ENCODE measurements at regions not wholly inside any gene's neighbourhood (a gene's known extent, or its start where the extent isn't known, plus 50 kb on each side); places are given as distances from the start of the nearest gene placed in this dataset.

DNA sequence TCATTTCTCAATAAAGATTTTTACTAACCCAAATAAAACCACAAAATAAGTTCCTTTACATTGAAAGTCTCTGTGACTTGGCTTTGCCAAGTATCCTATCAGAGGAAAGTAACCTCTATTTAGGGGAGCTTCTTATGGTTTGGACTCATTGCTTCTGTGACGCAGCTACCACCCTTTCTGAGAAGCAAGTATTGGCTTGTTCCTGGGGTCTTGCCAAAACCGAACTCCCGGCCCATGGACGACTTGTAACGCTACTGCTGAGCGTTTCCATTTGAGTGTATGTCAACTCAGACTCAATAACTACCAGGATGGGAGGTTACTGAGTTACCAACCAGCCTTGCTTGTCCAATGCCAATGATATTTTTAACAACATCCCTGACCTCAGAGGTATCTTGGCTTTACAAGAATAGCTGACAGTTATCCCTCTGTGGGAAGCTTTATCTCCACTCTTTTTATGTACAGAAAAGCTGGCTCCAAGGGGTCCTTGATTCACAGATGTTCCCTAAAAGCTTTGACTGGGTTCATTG lies 911.9 kb downstream of the TTLL7 start:
- TF ChIP-seq SIN3A (IDR thresholded peaks at IDR 0.05; ENCODE audit: borderline replicate concordance, insufficient read depth, low read length) (no peak), FOXP2 (optimal IDR thresholded peaks at IDR 0.05; ENCODE audit: borderline replicate concordance, extremely low read depth, extremely low read length, insufficient read depth) (no peak), TAF1 (IDR thresholded peaks at IDR 0.05; ENCODE audit: borderline replicate concordance, insufficient read depth, low read length) (no peak), POLR2AphosphoS5 (IDR thresholded peaks at IDR 0.05; ENCODE audit: low read depth, low read length) (no peak)
- TF ChIP-seq, protein P1, sequence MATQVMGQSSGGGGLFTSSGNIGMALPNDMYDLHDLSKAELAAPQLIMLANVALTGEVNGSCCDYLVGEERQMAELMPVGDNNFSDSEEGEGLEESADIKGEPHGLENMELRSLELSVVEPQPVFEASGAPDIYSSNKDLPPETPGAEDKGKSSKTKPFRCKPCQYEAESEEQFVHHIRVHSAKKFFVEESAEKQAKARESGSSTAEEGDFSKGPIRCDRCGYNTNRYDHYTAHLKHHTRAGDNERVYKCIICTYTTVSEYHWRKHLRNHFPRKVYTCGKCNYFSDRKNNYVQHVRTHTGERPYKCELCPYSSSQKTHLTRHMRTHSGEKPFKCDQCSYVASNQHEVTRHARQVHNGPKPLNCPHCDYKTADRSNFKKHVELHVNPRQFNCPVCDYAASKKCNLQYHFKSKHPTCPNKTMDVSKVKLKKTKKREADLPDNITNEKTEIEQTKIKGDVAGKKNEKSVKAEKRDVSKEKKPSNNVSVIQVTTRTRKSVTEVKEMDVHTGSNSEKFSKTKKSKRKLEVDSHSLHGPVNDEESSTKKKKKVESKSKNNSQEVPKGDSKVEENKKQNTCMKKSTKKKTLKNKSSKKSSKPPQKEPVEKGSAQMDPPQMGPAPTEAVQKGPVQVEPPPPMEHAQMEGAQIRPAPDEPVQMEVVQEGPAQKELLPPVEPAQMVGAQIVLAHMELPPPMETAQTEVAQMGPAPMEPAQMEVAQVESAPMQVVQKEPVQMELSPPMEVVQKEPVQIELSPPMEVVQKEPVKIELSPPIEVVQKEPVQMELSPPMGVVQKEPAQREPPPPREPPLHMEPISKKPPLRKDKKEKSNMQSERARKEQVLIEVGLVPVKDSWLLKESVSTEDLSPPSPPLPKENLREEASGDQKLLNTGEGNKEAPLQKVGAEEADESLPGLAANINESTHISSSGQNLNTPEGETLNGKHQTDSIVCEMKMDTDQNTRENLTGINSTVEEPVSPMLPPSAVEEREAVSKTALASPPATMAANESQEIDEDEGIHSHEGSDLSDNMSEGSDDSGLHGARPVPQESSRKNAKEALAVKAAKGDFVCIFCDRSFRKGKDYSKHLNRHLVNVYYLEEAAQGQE (IDR thresholded peaks at IDR 0.05; ENCODE audit: insufficient read depth in 1 of 2, low read depth in 2 of 2, low read length in 2 of 2): no peak

DNA sequence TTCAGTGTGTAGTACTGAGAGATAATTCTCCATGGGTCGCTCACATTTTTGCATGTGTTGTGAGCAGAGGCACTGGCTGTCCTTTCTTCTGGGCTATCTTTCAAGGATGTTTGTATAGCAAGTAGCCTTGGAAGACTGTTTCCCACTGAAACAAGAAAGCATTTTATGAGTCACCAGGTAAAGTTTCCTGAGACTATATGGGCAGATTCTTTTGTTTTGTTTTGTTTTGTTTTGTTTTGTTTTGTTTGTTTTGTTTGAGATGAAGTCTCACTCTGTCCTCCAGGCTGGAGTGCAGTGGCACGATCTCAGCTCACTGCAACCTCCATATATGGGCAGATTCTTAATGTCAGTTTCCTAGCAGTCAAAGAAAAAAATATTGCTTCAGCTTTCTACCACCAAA lies 912.6 kb downstream of the TTLL7 start:
- TF ChIP-seq, protein P1 (IDR thresholded peaks at IDR 0.05; ENCODE audit: insufficient read depth in 1 of 2, low read depth in 2 of 2, low read length in 2 of 2): no peak
- no peak for TF ChIP-seq SIN3A (IDR thresholded peaks at IDR 0.05; ENCODE audit: borderline replicate concordance, insufficient read depth, low read length)
- TF ChIP-seq POLR2AphosphoS5 (IDR thresholded peaks at IDR 0.05; ENCODE audit: low read depth, low read length): no peak
- no peak for TF ChIP-seq FOXP2 (optimal IDR thresholded peaks at IDR 0.05; ENCODE audit: borderline replicate concordance, extremely low read depth, extremely low read length, insufficient read depth)
- TF ChIP-seq TAF1 (IDR thresholded peaks at IDR 0.05; ENCODE audit: borderline replicate concordance, insufficient read depth, low read length): no peak

DNA sequence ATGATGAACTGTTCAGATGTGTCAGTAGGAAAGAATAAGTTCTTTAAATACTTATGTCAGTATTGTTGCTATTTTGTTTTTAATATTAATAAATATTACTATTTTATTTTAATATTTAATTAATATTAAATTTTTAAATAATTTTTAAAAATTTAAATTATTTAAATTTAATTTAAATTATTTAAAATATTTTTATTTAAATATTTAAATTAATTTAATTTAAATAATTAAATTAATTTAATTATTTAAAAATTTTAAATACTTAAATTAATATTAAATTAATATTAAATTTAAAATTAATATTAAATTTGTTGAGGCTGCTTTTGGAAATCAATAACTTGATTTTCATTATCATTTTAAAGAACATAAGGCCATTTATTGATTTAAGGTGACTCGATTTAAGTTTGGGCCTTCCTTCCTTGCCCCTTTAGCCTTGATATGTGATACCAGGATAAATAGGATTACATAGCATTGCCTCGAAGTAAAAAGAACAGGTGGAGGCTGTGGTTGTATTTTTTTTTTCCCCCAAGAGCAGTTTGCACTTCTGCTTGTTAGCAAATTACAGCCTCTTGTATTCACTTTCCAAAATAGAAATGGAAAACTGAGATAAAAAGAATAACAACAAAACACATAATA lies 915.2 kb downstream of the TTLL7 start:
- no peak for TF ChIP-seq SIN3A (IDR thresholded peaks at IDR 0.05; ENCODE audit: borderline replicate concordance, insufficient read depth, low read length)
- TF ChIP-seq, protein P1 (IDR thresholded peaks at IDR 0.05; ENCODE audit: insufficient read depth in 1 of 2, low read depth in 2 of 2, low read length in 2 of 2): no peak
- TF ChIP-seq TAF1 (IDR thresholded peaks at IDR 0.05; ENCODE audit: borderline replicate concordance, insufficient read depth, low read length): no peak
- TF ChIP-seq FOXP2 (optimal IDR thresholded peaks at IDR 0.05; ENCODE audit: borderline replicate concordance, extremely low read depth, extremely low read length, insufficient read depth): no peak
- no peak for TF ChIP-seq POLR2AphosphoS5 (IDR thresholded peaks at IDR 0.05; ENCODE audit: low read depth, low read length)

DNA sequence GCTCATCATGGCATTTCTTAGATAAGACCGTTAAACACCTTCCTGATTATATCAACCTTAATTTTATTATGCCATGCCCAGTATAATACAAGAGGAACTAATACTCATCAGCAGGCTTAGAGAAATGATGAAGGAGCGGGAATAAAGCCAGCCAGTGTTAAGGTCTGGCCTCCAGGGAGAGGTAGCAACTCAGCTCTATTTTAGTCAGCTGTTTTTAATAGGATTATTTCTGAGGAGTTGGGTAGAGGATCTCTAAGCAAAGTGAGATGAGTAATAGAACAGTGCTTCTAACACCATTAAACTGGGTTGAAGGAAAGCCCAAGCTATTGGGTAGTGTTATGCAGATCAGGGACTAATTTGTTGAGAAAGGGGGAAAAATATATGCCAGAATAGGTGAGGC lies 921.5 kb downstream of the TTLL7 start:
- TF ChIP-seq POLR2AphosphoS5 (IDR thresholded peaks at IDR 0.05; ENCODE audit: low read depth, low read length) (no peak), SIN3A (IDR thresholded peaks at IDR 0.05; ENCODE audit: borderline replicate concordance, insufficient read depth, low read length) (no peak), FOXP2 (optimal IDR thresholded peaks at IDR 0.05; ENCODE audit: borderline replicate concordance, extremely low read depth, extremely low read length, insufficient read depth) (no peak), TAF1 (IDR thresholded peaks at IDR 0.05; ENCODE audit: borderline replicate concordance, insufficient read depth, low read length) (no peak)
- TF ChIP-seq, protein P1 (IDR thresholded peaks at IDR 0.05; ENCODE audit: insufficient read depth in 1 of 2, low read depth in 2 of 2, low read length in 2 of 2): no peak
